Fibroblast of peridontal ligament (primary cell): ENCODE measurements at regions not wholly inside any gene's neighbourhood (a gene's known extent, or its start where the extent isn't known, plus 50 kb on each side); places are given as distances from the start of the nearest gene placed in this dataset.

Experiments
- DNase-seq: peaks from one replicate; pipeline ENCODE4 v3.0.0-alpha.2; 2010; ENCODE audit errors: extremely low read depth

- DNase-seq = peak; percentile 25
These were observed 123.5 kb downstream of the MBD2 start for GRCh38 chr18:54100920-54101470.

- no peak for DNase-seq
These were observed 124.0 kb downstream of the MBD2 start for GRCh38 chr18:54100466-54100865.

DNA sequence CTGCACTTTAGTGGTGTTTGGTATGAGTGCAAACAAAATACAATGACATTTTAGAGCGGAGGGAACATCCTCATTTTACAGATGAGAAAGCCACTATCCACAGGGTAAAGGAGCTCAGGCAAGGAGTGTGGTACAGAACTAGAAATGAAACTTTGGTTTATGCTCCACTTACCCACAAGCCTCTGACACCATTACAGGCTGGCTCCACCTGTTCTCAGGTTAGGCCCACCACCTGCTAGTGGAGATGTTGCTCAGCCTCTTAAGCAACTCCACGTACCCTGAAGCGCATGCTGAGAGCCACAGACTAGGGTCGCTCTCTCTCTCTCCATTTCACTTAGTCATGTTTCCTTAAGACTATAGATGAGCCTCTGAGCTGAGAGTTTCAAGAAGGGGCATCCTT, 130.0 kb downstream of the MBD2 start:
- no peak for DNase-seq

GRCh38 chr18:54090856-54091255, 133.6 kb downstream of the MBD2 start:
- DNase-seq = no peak

- DNase-seq = no peak
These were observed 134.6 kb downstream of the MBD2 start for GRCh38 chr18:54089749-54090459.

DNA sequence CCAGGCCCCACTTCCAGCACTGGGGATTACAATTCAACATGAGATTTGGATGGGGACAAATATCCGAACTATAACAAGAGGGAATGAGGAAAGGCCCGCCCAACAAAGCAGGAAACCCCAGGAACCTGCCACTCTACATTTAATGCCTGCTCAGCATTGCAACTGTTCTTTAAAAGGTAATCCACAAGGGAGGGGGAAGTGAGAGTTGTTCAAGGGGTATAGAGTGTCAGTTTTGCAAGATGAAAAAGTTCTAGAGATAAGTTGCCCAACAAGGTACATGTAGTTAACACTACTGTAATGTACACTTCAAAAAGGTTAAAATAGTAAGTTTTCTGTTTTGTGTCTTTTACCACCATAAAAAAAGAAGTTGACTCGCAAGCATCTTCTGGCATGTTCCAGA, 137.6 kb downstream of the MBD2 start:
- DNase-seq = no peak

GRCh38 chr18:54086046-54086802, 138.2 kb downstream of the MBD2 start:
- no peak for DNase-seq

DNA sequence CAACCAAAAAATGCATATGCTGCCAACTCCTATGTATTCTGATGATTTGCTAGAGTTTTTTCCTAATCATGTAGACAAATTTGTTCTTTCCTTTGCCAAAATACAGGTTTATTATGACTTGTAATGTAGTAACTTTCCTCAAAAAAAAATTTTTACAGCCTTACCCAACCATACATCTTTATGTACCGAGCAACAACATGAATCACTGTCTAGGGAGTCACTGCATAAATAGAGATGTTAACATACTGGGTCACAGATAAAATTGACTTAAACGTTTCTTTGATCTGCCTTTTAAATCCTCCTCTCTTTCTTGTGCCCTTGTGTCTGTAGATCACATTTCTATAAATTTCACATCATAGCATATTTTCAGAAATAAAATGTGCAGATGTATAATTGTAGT, 143.6 kb downstream of the MBD2 start:
- DNase-seq = no peak

DNA sequence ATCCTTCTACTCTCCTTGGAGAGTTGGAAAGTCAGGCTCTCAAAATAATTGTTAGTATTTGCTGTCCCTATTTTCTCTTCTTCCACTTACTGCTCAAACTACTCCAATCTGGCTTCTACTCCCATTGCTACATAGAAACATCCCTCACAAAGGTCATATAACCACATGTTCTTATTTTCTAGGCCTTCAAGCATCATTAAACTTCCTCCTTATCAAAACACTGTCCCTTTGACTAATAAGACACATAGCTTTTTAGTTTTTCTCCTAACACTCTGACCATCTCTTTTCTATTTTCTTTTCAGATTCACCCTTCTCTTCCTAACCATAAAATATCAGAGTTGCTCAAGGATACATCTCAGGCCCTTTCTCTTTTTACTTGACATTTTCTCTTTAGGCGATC, 148.3 kb downstream of the MBD2 start:
- no peak for DNase-seq

DNA sequence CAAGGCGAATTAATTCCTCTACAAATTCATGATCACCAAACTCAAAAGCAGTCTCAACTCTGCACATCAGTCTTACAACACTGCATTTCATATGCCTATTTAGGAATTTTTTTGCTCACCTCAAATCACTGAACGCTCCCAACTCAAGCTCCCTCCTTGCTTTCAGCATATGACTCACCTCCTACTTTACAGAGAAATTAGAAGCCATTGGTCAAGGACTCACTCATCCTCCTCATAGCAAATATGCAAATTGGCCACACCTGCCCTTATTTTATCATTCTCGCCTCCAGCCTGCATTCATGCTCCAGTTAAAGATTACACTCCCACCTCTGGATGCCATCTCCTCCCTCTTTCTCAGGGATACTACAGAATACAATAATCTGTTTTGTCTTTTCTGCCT, 148.8 kb downstream of the MBD2 start:
- no peak for DNase-seq

DNA sequence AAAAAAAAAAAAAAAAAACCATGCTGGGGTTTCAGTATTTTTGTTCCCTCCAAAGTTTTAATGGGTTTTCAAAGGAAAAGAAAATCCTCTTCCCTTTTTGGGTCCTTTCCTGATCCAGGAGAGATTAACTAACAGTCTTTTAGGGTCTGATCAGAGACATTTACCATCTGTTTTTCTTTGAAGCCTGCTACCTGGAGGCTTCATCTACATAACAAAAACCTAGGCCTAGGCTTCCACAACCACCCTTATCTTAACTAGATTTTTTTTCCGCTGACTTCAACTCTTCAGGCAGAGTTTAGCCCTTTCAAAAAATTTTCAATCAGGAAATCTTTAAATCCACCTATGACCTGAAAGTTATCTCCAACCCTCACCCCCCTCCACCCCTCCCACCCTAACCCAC, 154.7 kb downstream of the MBD2 start:
- no peak for DNase-seq

- no peak for DNase-seq
These were observed 164.0 kb downstream of the MBD2 start for GRCh38 chr18:54060343-54061005.

DNA sequence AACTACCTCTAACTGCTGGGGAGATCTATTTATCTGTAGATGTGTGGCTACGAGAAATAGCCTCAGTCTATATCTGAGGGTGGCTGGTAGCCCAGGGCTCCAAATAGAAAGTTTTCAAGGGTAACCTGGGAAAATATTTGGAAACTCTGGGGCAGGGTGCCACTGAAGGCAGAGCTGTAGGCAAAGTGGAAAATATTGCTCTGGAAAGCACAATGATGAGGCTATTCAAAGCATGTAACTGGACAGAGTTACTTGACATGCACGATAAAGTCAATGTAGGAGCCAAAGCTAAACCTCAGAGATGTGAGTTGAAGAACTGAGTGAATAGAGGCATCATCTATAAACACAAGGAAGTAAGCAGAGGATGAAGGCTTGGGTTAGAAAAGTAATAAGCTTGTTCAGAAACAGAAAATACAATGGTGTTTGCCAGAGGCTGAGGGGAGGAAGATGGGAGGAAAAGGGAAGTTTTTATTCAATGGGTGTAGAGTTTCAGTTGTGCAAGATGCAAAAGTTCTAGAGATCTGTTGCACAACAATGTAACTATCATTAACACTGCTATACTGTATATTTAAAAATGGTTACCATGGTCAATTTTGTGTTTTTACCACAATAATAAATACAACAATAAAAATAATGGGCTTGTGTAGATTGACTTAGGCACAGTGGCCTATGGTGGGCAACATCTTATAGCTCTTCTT, 171.6 kb downstream of the MBD2 start:
- peak; percentile 30 for DNase-seq

- no peak for DNase-seq
These were observed 172.2 kb downstream of the MBD2 start for GRCh38 chr18:54052259-54052658.

GRCh38 chr18:54043484-54044251, 180.8 kb downstream of the MBD2 start:
- peak; percentile 63 for DNase-seq

DNA sequence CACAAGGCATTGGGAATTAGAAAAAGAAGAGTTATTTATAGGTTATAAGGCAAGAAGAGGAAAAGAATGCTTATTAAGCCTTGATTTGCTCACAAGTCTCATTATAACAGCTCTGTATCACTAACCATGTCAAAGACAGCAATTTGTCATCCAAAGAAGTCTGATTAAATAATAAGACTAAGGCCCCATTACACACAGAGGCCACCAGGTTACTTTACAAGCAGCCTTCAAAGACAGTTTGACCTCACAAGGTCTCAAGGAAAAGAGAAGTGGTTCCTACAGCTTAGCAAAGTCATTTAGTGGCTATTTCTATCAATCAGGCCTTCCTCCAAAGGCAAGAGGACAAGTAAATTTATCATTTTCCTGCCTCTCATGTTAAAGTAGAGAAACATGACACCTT, 188.5 kb downstream of the MBD2 start:
- no peak for DNase-seq

DNA sequence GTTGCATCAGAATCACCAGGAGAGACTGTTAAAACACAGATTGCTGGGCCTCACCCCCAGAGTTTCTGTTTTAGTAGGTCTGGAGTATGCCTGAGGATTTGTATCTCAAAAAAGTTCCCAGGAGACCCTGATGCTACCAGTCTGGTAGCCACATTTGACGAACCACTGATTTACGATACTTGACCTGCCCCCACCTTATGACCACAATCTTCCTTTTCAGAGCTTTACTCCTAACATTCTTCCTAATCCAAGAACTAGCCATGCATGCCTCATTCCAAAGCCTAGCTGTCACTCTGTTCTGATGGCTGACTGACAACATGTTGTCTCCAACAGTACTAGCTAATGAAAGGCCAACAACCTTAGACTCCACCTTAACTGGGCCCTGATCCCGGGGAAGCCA, 191.4 kb downstream of the MBD2 start:
- DNase-seq = no peak

DNA sequence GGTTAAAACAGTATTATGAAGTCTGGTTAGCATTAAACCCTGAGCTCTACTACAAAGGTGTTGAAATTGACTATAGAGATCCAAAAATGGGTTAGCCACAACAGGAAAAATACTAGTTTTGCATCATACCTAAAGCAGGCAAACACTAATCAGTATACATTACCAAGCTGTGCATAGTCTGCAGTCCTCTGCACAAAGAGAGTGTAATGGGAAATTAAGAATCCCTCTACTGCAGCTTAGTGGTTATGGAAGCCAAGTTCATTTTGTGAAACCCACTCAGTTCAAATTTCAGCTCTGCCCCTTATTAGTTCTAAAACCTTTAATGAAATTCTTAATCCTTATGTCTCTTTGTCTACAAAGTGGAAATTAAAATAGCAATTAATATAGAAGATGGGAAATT, 192.1 kb downstream of the MBD2 start:
- DNase-seq = no peak

DNA sequence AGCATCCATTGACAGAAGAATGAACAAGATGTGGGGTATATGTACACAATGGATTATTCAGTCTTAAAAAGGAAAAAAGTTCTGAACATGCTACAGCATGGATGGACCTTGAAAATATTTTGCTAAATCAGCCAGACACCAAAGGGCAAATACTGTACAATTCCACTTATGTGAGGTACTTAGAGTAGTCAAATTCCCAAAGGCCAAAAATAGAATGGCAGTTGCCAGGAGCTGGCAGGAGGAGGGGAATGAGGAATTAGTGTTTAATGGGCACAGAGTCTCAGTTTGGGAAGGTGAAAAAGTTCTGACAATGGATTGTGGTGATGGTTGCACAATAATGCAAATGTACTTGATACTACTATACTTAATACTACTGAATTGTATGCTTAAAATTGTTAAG, 193.2 kb downstream of the MBD2 start:
- DNase-seq = no peak

DNA sequence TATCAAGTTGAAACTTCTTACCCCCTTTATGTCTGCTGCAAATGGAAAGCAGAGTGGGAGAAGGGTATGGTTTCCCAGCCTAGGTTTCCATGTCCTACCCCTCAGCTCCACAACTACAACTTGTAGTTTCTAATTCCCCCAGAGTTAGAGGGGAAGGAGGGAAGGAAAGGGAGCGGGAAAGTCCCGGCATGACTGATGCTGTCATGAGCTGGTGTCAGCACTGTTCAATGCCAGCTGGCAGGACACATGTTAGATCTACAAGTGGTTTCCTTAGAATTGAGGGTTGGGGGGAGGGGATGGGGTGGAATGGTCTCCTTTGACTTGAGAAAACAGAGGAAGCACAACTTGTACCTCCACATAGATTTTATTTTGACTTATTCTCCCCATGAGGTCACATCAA, 194.0 kb downstream of the MBD2 start:
- DNase-seq = no peak

- DNase-seq = peak; percentile 82
These were observed 201.0 kb downstream of the MBD2 start for GRCh38 chr18:54023471-54023870.
